SKM-1 (cell line): ENCODE measurements at regions not wholly inside any gene's neighbourhood (a gene's known extent, or its start where the extent isn't known, plus 50 kb on each side); places are given as distances from the start of the nearest gene placed in this dataset.
"Not testable (repeated sequence)": the region's sequence is repeated elsewhere in the genome, so short reads cannot be mapped to it uniquely, and the experiment has no call there.

ENCODE experiments used
- DNase-seq: peaks from one replicate; lab custom pipeline; 2025; ENCODE audit not compliant: unreplicated experiment; lab: John Stamatoyannopoulos, UW

- no peak for DNase-seq
These were observed 85.7 kb upstream of the FBXL17 start for GRCh38 chr5:108467563-108467962.

- no peak for DNase-seq
These were observed 79.9 kb upstream of the FBXL17 start for GRCh38 chr5:108461628-108462367.

- DNase-seq = no peak
These were observed 77.9 kb upstream of the FBXL17 start for GRCh38 chr5:108459769-108460168.

- DNase-seq = no peak
These were observed 69.4 kb upstream of the FBXL17 start for GRCh38 chr5:108451269-108451668.

- not testable (repeated sequence) for DNase-seq
These were observed 62.2 kb upstream of the FBXL17 start for GRCh38 chr5:108444130-108444529.

- DNase-seq = not testable (repeated sequence)
These were observed 60.3 kb upstream of the FBXL17 start for GRCh38 chr5:108442063-108442651.

GRCh38 chr5:108437425-108437824 lies 55.5 kb upstream of the FBXL17 start:
- no peak for DNase-seq

GRCh38 chr5:108436696-108437095 lies 54.8 kb upstream of the FBXL17 start:
- no peak for DNase-seq

- DNase-seq = no peak
These were observed 51.7 kb upstream of the FBXL17 start for GRCh38 chr5:108433600-108433999.

GRCh38 chr5:108432024-108432423 lies 50.1 kb upstream of the FBXL17 start:
- DNase-seq = peak; percentile 60
